ENCODE measurements at regions not wholly inside any gene's neighbourhood (a gene's known extent, or its start where the extent isn't known, plus 50 kb on each side); places are given as distances from the start of the nearest gene placed in this dataset.
"Not testable (repeated sequence)": the region's sequence is repeated elsewhere in the genome, so short reads cannot be mapped to it uniquely, and the experiment has no call there.

- DNase-seq = not testable (repeated sequence)
These were observed 473.0 kb upstream of the RASGRP1 start for GRCh38 chr15:39037611-39038010.

GRCh38 chr15:39040861-39041260 is 476.2 kb upstream of the RASGRP1 start:
- no peak for DNase-seq

DNA sequence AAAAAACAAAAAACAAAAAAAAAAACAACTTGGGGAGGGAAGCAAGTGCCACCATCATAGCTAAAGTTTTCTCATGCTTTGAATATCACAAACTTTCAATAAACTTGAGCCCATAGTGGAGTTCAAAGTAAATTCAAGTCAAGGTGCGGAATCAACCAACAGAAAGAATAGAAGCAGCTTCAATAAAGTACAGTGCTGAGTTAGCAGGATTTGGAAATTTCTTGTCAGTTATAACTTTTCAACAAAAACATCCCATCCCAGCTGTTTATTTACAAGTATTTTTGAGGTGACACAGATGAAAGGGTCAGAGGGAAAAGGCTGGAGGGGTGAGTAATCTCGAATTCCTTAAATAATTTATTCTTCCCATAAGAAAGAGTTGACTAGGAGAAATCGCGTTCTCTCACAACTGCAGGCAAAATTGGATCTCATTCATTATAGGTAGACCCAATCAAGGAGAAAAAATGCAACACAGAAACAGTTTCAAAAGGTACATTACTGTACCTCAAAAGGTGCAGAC is 477.4 kb upstream of the RASGRP1 start:
- DNase-seq = no peak

DNA sequence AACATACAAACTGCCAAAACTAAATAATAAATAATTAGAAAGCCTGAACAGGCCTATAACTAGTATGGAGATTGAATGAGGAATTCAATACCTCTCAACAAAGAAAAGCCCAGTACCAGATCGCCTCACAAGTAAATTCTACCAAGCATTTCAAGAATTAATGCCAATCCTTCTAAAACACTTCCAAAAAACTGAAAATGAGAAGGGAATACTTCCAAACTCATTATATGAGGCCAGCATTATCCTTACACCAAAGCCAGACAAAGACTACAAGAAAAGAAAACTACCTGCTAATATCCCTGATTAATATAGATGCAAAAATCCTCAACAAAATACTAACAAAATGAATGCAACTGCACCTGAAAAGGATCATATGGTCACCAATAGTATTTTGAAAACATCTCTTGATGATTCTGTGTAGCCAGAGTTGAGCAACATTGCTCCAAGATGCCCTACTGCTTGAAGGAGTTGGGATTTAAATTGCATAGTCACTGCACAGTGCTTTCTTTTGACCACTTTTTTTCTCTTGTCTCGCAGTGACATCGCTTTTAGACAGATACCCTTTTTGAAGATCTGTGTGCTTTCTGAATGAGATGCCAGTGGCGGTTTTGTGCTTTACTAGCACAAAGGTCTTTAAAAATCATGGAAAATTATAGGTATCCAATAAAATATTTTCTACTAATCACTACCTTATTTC is 487.2 kb upstream of the RASGRP1 start:
- no peak for DNase-seq

DNA sequence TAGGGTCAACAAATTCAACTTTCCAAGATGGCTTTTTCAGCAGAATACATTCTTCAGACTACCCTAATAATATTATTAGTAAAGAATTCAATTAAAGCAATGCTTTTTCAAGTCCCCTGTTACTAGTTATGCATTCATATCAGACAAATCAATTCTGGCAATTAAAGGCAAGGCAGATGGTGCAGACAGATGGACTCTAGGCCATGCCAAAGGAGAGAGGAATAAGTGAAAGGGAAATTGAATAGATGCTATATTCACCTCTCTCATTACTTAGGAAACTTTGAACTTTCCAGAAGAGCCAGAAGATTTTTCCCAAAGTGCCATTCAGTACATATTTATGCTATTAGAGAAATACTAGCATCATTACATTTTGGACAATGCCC is 487.7 kb upstream of the RASGRP1 start:
- DNase-seq = no peak

- no peak for DNase-seq
These were observed 488.9 kb upstream of the RASGRP1 start for GRCh38 chr15:39053480-39053879.

DNA sequence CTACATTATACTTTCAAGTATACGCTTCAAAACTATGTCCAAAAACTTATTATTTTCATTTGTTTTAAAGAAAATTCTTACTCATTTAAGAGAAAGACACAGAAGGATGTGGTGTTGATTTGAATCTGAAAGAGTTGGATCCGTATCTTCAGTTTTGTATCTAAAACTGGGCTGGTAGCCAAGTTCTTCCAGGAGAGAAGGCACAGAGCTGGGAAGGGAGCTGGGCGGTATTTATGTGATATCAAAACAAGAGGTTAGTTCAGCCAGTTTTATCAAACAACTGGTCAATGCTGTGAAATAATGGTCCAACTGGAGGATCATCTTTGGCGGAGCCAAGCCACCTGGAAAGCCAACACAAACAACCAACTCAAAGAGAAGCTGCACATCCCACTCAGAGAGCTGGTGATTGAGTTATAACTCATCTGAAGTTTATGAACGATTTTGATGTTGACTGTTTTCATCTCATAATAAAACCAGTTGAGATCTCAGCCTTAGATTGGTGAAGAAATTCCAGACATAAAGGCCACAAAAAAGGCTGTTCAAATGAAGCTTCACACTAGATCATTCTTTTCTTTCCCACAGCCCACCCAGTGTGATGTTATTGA is 489.6 kb upstream of the RASGRP1 start:
- no peak for DNase-seq

GRCh38 chr15:39056357-39056756 is 491.7 kb upstream of the RASGRP1 start:
- DNase-seq = no peak

DNA sequence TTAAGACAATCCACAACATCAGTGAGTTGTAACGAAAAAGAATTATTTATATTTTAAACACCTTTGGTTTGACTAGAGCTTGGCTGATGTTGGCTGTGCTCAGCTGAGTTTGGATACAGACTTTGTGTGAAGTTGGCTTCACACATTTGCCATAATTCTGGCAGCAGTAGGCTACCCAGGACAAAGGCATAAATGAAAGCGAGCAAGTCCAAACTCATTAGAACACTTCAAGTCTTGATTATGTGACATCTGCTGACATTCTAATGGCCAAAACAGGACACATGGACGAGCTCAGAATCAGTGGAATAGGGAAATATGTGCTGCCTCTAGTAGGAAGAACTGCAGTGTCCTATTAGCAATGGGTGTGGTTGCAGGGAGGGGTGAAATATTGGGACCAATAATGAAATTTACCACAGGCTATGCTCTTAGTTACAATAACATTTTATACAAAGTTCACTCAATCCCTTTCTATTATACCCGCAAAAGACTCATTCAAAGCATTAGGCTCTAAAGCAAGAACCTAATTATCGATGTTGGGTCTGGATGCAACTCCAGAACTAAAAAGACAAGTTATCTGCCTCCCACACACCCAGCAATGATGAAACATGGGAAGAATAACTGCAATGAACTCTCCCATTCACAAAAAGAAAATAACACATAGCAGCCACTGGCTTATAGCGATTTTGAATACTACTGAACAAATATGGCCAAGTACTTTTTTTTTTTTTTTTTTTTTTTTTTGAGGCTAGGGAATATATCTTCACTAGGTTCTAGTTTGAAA is 493.9 kb upstream of the RASGRP1 start:
- no peak for DNase-seq

- DNase-seq = no peak
These were observed 495.3 kb upstream of the RASGRP1 start for GRCh38 chr15:39059917-39060316.

DNA sequence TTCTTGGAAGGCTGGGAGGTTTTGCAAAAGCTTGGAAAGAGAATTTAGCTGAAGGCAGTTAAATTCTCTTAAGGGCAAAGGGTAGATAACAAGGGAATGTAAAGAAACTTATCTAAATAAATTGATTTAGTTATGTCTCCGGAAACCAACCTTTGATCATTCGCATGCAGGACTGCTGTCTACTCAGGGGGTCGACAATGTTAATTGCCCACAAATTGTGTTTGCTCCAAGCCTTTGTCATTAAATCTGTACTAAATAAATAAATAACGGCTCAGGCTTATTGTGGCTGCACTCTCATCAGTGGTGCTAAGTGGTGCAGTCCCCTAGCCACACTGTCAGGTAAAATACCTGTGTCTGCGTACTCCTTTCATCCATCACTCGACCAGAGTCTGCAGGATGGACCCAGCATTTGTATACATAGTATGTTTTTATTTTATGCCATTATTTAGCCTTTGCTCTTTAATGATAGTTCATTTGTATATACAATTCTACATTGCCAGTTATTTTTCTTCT is 497.4 kb upstream of the RASGRP1 start:
- DNase-seq = no peak

DNA sequence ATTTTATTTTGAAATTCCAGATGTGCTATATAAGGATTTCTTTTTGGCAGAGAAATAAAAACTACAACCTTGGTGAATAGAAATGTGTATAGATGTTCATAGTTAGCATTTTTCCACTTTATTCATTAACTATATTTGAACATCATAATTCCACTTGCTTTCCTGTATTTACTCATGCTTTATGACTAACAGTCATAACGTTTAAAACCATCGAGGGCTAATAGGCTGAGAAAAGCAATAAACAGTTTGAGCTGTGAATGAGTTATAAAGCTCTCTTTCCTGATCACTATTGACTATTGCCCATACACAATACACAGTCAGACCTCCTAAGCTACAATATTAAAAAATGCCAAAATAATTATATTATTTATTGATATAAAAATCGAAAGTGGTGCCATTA is 502.1 kb upstream of the RASGRP1 start:
- no peak for DNase-seq

DNA sequence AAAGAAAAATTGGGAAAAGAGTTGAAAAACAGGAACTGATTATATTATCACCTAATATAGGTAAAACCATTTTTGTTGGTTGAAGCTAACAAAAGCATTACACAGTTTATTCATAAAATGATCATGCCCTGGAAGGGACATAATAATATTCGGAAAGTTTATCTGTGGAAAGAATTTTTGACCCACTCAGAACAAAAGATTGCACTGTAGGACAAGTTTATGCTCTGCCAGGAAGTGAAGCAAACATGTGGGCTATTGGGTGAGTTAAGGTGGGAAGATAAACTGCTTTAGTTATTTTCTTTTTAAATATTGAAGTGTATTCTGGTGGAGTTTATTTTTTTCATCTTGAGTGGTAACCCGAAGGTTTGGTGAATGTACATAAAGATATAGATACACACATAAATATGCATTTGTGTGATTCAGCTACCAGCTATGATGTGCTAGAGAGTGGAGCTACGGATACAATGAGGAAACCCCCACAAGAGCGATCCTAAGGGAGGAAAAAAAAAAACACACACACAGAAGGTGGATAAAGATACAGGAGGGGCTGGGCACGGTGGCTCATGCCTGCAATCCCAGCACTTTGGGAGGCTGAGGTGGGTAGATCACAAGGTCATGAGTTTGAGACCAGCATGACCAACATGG is 506.4 kb upstream of the THBS1 start:
- no peak for DNase-seq

- DNase-seq = no peak
These were observed 505.6 kb upstream of the THBS1 start for GRCh38 chr15:39075311-39075710.

DNA sequence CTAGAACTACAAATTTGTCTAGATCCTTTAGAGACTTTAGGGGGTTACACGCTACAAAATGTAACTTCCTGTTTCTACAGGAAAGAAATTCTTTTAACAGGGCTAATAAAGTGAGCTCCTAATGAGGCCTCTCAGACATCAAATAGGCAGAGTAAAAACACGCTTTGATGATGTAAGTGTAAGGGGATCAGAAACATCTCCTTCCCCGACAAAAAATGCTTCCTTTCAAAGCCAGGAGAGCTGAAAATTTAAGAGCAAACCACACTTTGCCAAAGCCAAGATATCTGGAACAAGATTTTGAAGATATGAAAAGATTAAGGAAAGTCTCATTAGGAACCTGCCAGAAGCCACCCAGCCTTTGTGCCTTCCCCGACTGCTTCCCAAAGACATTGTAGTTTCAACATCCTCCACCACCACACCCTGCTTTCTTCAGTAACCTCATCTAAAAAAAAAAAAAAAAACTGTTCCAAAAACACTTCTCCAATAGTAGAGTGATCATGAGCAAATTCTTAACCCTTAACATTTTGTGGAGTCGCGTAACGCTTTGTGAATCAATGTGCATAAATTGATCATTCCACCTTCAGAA is 505.0 kb upstream of the THBS1 start:
- no peak for DNase-seq

DNA sequence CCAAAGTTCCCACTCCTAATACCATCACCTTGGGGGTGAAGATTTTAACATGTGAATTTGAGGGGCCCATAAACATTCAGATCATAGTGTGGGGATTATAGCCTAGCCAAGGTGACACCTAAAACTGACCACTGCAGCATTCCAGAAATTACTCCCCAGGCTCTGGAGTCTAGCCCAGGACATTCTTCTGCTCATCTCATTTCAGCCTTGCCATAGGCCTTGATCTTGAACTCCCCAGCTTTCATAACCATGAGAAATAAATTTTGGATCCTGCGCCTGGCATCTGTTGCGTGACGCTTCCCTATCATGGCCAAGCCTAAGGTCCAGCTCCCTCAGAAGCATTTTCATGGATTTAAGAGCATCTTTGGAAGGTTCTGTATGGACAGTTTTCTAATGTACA is 502.9 kb upstream of the THBS1 start:
- no peak for DNase-seq

- no peak for DNase-seq
These were observed 501.5 kb upstream of the THBS1 start for GRCh38 chr15:39079296-39079847.

DNA sequence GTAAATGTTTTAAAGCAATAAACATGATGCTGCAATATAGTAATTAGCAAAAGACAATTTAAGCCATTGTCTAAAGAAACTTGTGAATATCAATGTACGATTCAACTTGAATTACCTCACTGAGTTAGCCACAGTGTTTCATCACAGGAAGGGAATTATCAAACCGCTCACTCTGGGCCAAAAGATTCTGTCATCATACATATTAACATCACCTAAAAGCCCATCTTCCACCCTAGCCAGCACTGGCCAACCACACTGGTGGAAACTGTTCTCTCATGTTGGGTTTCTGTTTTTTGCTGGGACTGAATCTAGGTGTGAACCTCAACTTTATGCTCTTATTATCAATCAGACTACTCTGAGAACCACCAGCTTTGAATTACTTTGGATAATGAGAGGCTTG is 497.7 kb upstream of the THBS1 start:
- no peak for DNase-seq

- peak in 1 of 5 donors; percentile 3 for DNase-seq
These were observed 496.0 kb upstream of the THBS1 start for GRCh38 chr15:39084674-39085530.

DNA sequence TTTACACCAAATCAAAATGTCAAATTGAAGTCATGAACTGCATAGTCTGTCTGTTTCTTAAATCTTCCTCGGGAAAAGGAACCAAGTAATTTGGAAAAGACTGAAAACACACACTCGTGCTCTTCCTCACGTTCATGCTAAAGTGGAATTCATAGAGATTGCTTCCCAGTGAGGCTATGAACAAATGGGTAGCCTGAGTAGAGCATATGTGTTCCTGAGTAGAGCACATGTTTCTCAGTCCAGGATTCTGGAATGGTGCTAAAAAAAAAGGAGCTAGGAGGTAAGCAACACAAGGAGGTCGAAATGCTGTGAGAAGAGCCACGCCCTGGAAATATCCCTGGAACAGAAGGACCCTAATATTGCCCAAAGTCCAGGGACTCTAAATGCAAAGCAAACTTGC is 494.2 kb upstream of the THBS1 start:
- no peak for DNase-seq

DNA sequence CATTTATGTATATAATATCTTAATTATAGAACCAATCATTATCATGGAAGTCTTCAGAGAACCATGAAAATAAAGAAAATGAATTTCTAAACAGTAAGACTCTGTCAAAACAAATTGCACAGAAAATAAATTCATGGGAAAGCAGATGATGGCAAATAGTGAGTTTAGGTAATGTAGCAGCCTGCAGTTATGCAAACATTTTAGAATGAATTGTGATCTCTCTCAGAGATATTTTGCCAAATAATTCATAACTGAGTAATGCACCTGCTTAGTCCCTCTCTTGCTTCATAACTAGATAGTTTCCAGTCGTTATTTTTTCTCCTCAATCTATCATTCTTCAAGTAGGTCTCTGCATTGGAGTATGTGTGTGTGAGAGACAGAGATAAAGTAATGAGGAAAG is 492.7 kb upstream of the THBS1 start:
- DNase-seq = no peak

Measured in T-helper 1 cell (primary cell).